IPS-18a (cell line): ENCODE measurements at regions not wholly inside any gene's neighbourhood (a gene's known extent, or its start where the extent isn't known, plus 50 kb on each side); places are given as distances from the start of the nearest gene placed in this dataset.
"Not testable (repeated sequence)": the region's sequence is repeated elsewhere in the genome, so short reads cannot be mapped to it uniquely, and the experiment has no call there.

ENCODE experiments used
- H3K27ac ChIP-seq: one replicate; pipeline ENCODE4 v1.5.1; 2013; ENCODE audit warnings: low read length
- H3K27me3 ChIP-seq: one replicate; pipeline ENCODE4 v1.6.1; 2013; ENCODE audit warnings: mild to moderate bottlenecking, low read length; ENCODE audit not compliant: control insufficient read depth, insufficient read depth
- H3K36me3 ChIP-seq: one replicate; pipeline ENCODE4 v1.6.1; 2013; ENCODE audit warnings: low read depth, low read length; ENCODE audit not compliant: control insufficient read depth
- H3K4me1 ChIP-seq: one replicate; pipeline ENCODE4 v1.6.1; 2013; ENCODE audit warnings: low read depth, low read length; ENCODE audit not compliant: control insufficient read depth
- H3K4me3 ChIP-seq: one replicate; pipeline ENCODE4 v1.5.1; 2013; ENCODE audit warnings: low read length
- H3K9ac ChIP-seq: one replicate; pipeline ENCODE4 v1.6.1; 2013; ENCODE audit warnings: mild to moderate bottlenecking, low read length, moderate library complexity
- H3K9me3 ChIP-seq: one replicate; pipeline ENCODE4 v1.6.1; 2013; ENCODE audit warnings: low read depth, low read length; ENCODE audit not compliant: control insufficient read depth

DNA sequence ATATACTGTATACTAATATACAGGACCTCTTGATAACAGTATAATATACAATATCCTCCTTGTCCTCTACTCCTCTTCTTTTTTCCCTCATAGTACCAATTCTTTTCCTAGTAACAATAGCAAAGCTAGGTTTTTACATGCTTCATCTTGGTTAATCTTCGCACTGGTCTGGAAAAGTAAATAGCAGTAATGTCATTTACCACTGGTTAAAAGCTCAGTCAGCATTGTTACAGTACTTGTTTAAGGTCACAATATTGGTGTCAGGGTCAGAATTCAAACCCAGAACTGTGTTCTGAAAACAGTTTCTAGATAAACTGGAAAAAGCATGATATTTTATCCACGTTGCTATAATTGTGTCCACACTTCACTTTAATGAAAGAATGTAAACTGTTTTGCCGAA lies 692.4 kb upstream of the CDH6 start:
- H3K4me1 ChIP-seq = peaks cover 3% of the 10 kb centered on the region
- H3K9me3 ChIP-seq = no peaks in the 10 kb centered on the region
- no peaks in the 10 kb centered on the region for H3K36me3 ChIP-seq
- H3K9ac ChIP-seq = no peak overlapping the region
- no peak overlapping the region for H3K4me3 ChIP-seq
- no peak overlapping the region for H3K27ac ChIP-seq
- no peaks in the 10 kb centered on the region for H3K27me3 ChIP-seq

DNA sequence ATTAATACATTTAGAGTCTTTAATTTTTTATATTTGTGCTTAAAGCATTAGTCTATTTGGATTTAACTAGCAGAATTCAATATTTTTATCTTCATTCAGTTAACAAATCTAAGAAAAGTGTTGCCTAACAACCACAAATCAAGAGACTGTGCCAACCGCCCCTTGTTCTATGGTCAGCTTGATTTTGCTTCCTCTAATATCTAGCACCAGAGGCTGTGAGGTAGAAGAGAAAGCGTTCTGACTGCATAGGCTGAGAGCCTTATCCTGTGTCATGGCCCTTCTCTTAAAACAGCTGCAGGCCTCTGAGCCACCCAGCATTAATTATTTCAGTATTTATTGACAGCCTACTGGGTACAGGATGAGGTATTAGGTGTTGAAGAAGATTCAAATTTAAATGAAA lies 693.0 kb upstream of the CDH6 start:
- no peak overlapping the region for H3K4me3 ChIP-seq
- H3K27ac ChIP-seq = no peak overlapping the region
- H3K27me3 ChIP-seq = no peaks in the 10 kb centered on the region
- no peaks in the 10 kb centered on the region for H3K36me3 ChIP-seq
- H3K4me1 ChIP-seq = peaks cover 3% of the 10 kb centered on the region
- H3K9me3 ChIP-seq = no peaks in the 10 kb centered on the region
- no peak overlapping the region for H3K9ac ChIP-seq

- H3K9ac ChIP-seq = no peak overlapping the region
These were observed 694.1 kb upstream of the CDH6 start for GRCh38 chr5:30499402-30499801.

GRCh38 chr5:30498972-30499371 lies 694.5 kb upstream of the CDH6 start:
- Histone ChIP-seq H3K4me1 (no peaks in the 10 kb centered on the region), H3K9me3 (no peaks in the 10 kb centered on the region), H3K36me3 (no peaks in the 10 kb centered on the region), H3K4me3 (no peak overlapping the region), H3K9ac (no peak overlapping the region), H3K27me3 (no peaks in the 10 kb centered on the region), H3K27ac (no peak overlapping the region)

More at GRCh38 chr5:30499402-30499801, 694.1 kb upstream of the CDH6 start:
- no peaks in the 10 kb centered on the region for H3K27me3 ChIP-seq
- H3K9me3 ChIP-seq = no peaks in the 10 kb centered on the region
- no peaks in the 10 kb centered on the region for H3K4me1 ChIP-seq
- no peak overlapping the region for H3K27ac ChIP-seq
- H3K4me3 ChIP-seq = no peak overlapping the region
- H3K36me3 ChIP-seq = no peaks in the 10 kb centered on the region

DNA sequence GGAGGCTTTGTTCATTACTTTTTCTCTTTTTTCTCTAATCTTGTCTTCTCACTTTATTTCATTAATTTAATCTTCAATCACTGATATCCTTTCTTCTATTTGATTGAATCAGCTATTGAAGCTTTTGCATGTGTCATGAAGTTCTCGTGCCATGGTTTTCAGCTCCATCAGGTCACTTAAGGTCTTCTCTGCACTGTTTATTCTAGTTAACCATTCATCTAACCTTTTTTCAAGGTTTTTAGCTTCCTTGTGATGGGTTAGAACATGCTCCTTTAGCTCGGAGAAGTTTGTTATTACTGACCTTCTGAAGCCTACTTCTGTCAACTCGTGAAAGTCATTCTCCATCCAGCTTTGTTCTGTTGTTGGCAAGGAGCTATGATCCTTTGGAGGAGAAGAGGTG lies 695.0 kb upstream of the CDH6 start:
- H3K27me3 ChIP-seq, H3K4me1 ChIP-seq, H3K9ac ChIP-seq, H3K36me3 ChIP-seq, H3K4me3 ChIP-seq, H3K27ac ChIP-seq, H3K9me3 ChIP-seq: not testable (repeated sequence)

DNA sequence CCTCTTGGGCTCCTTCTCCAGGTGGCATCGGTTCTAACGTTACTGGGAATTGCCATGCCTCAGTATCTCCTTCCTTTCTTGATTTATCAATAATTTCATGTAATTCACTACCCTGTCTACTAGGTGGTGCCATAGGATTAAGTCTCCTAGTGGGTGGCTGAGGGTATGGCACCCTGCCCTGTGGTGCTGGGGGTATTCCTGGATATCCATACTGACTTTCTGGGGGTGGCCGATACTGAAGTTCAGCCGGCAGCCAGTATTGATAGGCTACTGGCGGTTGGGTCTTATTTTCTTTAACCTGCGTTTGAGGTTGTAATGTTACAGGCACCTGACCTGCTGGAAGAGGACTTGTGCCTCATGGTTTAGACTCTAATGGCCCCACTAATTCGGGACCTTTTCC lies 699.4 kb upstream of the CDH6 start:
- not testable (repeated sequence) for H3K36me3 ChIP-seq, H3K9me3 ChIP-seq, H3K9ac ChIP-seq, H3K4me3 ChIP-seq, H3K27me3 ChIP-seq, H3K4me1 ChIP-seq, H3K27ac ChIP-seq

- H3K9ac ChIP-seq = no peak overlapping the region
- no peak overlapping the region for H3K27ac ChIP-seq
- H3K4me3 ChIP-seq = no peak overlapping the region
- H3K9me3 ChIP-seq = peaks cover 13% of the 10 kb centered on the region
- no peaks in the 10 kb centered on the region for H3K27me3 ChIP-seq
- H3K36me3 ChIP-seq = no peaks in the 10 kb centered on the region
- H3K4me1 ChIP-seq = no peaks in the 10 kb centered on the region
These were observed 714.4 kb upstream of the CDH6 start for GRCh38 chr5:30479104-30479503.

GRCh38 chr5:30475429-30475828 lies 718.1 kb upstream of the CDH6 start:
- H3K4me3 ChIP-seq = no peak overlapping the region
- no peaks in the 10 kb centered on the region for H3K4me1 ChIP-seq

GRCh38 chr5:30469691-30470090 lies 723.8 kb upstream of the CDH6 start:
- Histone ChIP-seq H3K4me3 (no peak overlapping the region), H3K36me3 (no peaks in the 10 kb centered on the region), H3K9ac (no peak overlapping the region), H3K4me1 (no peaks in the 10 kb centered on the region), H3K27me3 (no peaks in the 10 kb centered on the region), H3K27ac (no peak overlapping the region), H3K9me3 (no peaks in the 10 kb centered on the region)

More at GRCh38 chr5:30475429-30475828, 718.1 kb upstream of the CDH6 start:
- Histone ChIP-seq H3K27me3 (no peaks in the 10 kb centered on the region), H3K9me3 (peaks cover 13% of the 10 kb centered on the region), H3K27ac (no peak overlapping the region), H3K9ac (no peak overlapping the region), H3K36me3 (no peaks in the 10 kb centered on the region)

DNA sequence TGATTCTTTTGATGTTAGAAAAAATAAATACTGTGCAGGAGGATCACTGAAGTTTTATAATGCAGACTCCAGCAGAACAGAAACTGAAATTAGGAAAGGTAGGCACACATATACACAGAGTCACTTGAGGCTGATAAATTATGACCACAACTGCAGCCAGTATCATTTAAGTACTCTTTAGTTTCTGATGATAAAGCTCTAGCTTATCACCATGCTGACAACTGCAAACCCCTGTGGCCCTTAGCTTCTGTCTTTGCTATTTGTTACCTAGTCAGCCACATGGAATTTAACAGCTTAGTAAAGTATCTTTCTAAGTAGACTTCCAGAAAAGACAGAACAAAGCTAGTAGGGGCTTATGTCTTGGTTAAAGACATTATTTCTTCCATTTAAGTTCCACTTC lies 734.8 kb upstream of the CDH6 start:
- Histone ChIP-seq H3K4me1 (no peaks in the 10 kb centered on the region), H3K27ac (no peak overlapping the region), H3K9me3 (no peaks in the 10 kb centered on the region), H3K4me3 (no peak overlapping the region), H3K36me3 (no peaks in the 10 kb centered on the region), H3K9ac (no peak overlapping the region), H3K27me3 (no peaks in the 10 kb centered on the region)

DNA sequence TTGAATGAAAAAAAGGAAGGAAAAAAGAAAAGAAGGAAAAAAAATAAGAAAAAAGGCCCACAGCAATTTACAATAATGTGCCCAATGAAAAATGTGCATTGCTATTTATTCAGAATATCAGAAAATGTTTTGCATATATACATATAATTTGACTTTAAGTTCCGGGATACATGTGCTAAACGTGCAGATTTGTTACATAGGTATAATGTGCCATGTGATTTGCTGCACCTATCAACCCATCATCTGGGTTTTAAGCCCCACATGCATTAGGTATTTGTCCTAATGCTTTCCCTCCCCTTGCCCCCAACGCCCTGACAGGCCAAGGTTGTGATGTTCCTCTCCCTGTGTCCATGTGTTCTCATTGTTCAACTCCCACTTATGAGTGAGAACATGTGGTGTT lies 738.0 kb upstream of the CDH6 start:
- H3K4me3 ChIP-seq, H3K36me3 ChIP-seq, H3K4me1 ChIP-seq, H3K9ac ChIP-seq, H3K27ac ChIP-seq, H3K9me3 ChIP-seq, H3K27me3 ChIP-seq: not testable (repeated sequence)

GRCh38 chr5:30453168-30453567 lies 740.3 kb upstream of the CDH6 start:
- no peaks in the 10 kb centered on the region for H3K4me1 ChIP-seq
- H3K36me3 ChIP-seq = no peaks in the 10 kb centered on the region
- no peaks in the 10 kb centered on the region for H3K9me3 ChIP-seq
- no peak overlapping the region for H3K4me3 ChIP-seq
- no peak overlapping the region for H3K27ac ChIP-seq
- no peaks in the 10 kb centered on the region for H3K27me3 ChIP-seq
- no peak overlapping the region for H3K9ac ChIP-seq
